H1 (cell line): ENCODE measurements at regions not wholly inside any gene's neighbourhood (a gene's known extent, or its start where the extent isn't known, plus 50 kb on each side); places are given as distances from the start of the nearest gene placed in this dataset.

Experiments
- CTCF ChIA-PET: fragments of 300-600 bp; sonication (Branson Sonifier 250); formaldehyde crosslinking; loops from one replicate; lab custom pipeline; 2021; ENCODE audit not compliant: partially characterized antibody; lab: Charles Lee
- POLR2A ChIA-PET: fragments of 300-600 bp; sonication (Branson Sonifier 250); formaldehyde crosslinking; loops from one replicate; lab custom pipeline; 2021; ENCODE audit warnings: inconsistent platforms; ENCODE audit not compliant: partially characterized antibody; lab: Charles Lee
- DNase-seq, 2 experiments: peaks; one replicate each; pipeline versions ENCODE4 v3.0.0 to v3.0.0-alpha.2; 2010 to 2022; ENCODE audit warnings: low spot score in 2 of 2, low read depth in 1 of 2, mixed read lengths in 1 of 2
- FAIRE-seq: peaks from 2 replicates; lab custom pipeline; 2011; peaks lifted over from hg19 to GRCh38; lab: Jason Lieb, UNC
- H2AFZ ChIP-seq: 2 replicates; pipeline ENCODE4 v1.8.1; 2012; ENCODE audit warnings: low read length, inconsistent platforms
- H2AK5ac ChIP-seq: 2 replicates; pipeline ENCODE4 v1.6.1; 2013; ENCODE audit warnings: low read depth, low read length
- H2BK120ac ChIP-seq: replicated peaks from 2 replicates; pipeline ENCODE3; 2013; ENCODE audit warnings: low read depth, low read length, inconsistent platforms
- H2BK12ac ChIP-seq: 2 replicates; pipeline ENCODE4 v1.6.1; 2013; ENCODE audit warnings: low read depth, low read length
- H2BK15ac ChIP-seq: 2 replicates; pipeline ENCODE4 v1.6.1; 2013; ENCODE audit warnings: low read length
- H2BK20ac ChIP-seq: 2 replicates; pipeline ENCODE4 v1.6.1; 2013; ENCODE audit warnings: low read length
- H2BK5ac ChIP-seq: 2 replicates; pipeline ENCODE4 v1.6.1; 2013; ENCODE audit warnings: low read depth, low read length
- H3K14ac ChIP-seq: 2 replicates; pipeline ENCODE4 v1.6.1; 2013; ENCODE audit warnings: inconsistent platforms; ENCODE audit not compliant: insufficient read length
- H3K18ac ChIP-seq: 2 replicates; pipeline ENCODE4 v1.6.1; 2013; ENCODE audit warnings: low read length; ENCODE audit errors: extremely low read depth
- H3K23ac ChIP-seq: 2 replicates; pipeline ENCODE4 v1.6.1; 2013; ENCODE audit warnings: inconsistent platforms; ENCODE audit not compliant: insufficient read length
- H3K23me2 ChIP-seq: 2 replicates; pipeline ENCODE4 v1.6.1; 2013; ENCODE audit warnings: low read depth, low read length
- H3K27ac ChIP-seq: 2 replicates; pipeline ENCODE4 v1.6.1; 2011; ENCODE audit warnings: low read depth, low read length, inconsistent platforms
- H3K27me3 ChIP-seq, 4 experiments: replicated peaks in 1 of 4; 1 replicate in 1 of 4; 2 replicates in 3 of 4; pipeline versions ENCODE4 v1.6.1 to v1.8.1; 2011 to 2013; ENCODE audit warnings: low read length in 3 of 4, mild to moderate bottlenecking in 3 of 4, inconsistent platforms in 2 of 4, mixed read lengths in 2 of 4, moderate library complexity in 1 of 4; ENCODE audit not compliant: control insufficient read depth in 3 of 4, insufficient read depth in 3 of 4; ENCODE audit errors: extremely low read depth in 1 of 4
- H3K36me3 ChIP-seq, 4 experiments: 2 replicates each; pipeline versions ENCODE4 v1.6.1 to v1.8.1; 2011 to 2013; ENCODE audit warnings: mild to moderate bottlenecking in 4 of 4, low read length in 3 of 4, moderate library complexity in 2 of 4, control low read depth in 1 of 4, inconsistent platforms in 1 of 4; ENCODE audit not compliant: insufficient read depth in 4 of 4, control insufficient read depth in 2 of 4
- H3K4ac ChIP-seq: replicated peaks from 2 replicates; pipeline ENCODE3; 2013; ENCODE audit warnings: low read length, low read depth, mixed read lengths, inconsistent platforms; ENCODE audit not compliant: insufficient read length
- H3K4me1 ChIP-seq, 4 experiments: replicated peaks in 1 of 4; 1 replicate in 1 of 4; 2 replicates in 3 of 4; pipeline versions ENCODE4 v1.6.1 to v1.8.1; 2011 to 2013; ENCODE audit warnings: low read length in 3 of 4, inconsistent platforms in 2 of 4, mixed read lengths in 1 of 4; ENCODE audit not compliant: insufficient read depth in 4 of 4, control insufficient read depth in 3 of 4
- H3K4me2 ChIP-seq, 2 experiments: 2 replicates each; pipeline versions ENCODE4 v1.6.1 to v1.8.1; 2011 to 2013; ENCODE audit warnings: low read depth in 2 of 2, low read length in 2 of 2, control low read depth in 1 of 2, inconsistent platforms in 1 of 2, mild to moderate bottlenecking in 1 of 2; ENCODE audit not compliant: insufficient read depth in 1 of 2
- H3K4me3 ChIP-seq, 4 experiments: fragments of 200-600, 300-600 bp in 1 of 4; sonication (generic), shearing (Covaris generic), sonication (Bioruptor Twin) in 1 of 4; 2 replicates each; pipeline versions ENCODE4 v1.5.1 to v1.8.1; 2011 to 2016; ENCODE audit warnings: low read length in 4 of 4, low read depth in 3 of 4, control low read depth in 2 of 4, inconsistent platforms in 2 of 4, mild to moderate bottlenecking in 2 of 4, mixed read lengths in 1 of 4, moderate library complexity in 1 of 4; ENCODE audit not compliant: insufficient read depth in 2 of 4; ENCODE audit errors: extremely low read depth in 1 of 4
- H3K56ac ChIP-seq: replicated peaks from 2 replicates; pipeline ENCODE3; 2013; ENCODE audit warnings: low read depth, mild to moderate bottlenecking, mixed read lengths, low read length, inconsistent platforms; ENCODE audit not compliant: insufficient read length
- H3K79me1 ChIP-seq: 2 replicates; pipeline ENCODE4 v1.6.1; 2013; ENCODE audit warnings: low read depth, low read length, control low read depth
- H3K79me2 ChIP-seq, 2 experiments: 2 replicates each; pipeline versions ENCODE4 v1.6.1 to v1.8.1; 2012 to 2013; ENCODE audit warnings: low read length in 2 of 2, mild to moderate bottlenecking in 2 of 2, inconsistent platforms in 1 of 2; ENCODE audit not compliant: insufficient read depth in 2 of 2, control insufficient read depth in 1 of 2
- H3K9ac ChIP-seq, 4 experiments: replicated peaks in 1 of 4; 1 replicate in 1 of 4; 2 replicates in 3 of 4; pipeline versions ENCODE4 v1.6.1 to v1.8.1; 2011 to 2013; ENCODE audit warnings: low read depth in 3 of 4, low read length in 3 of 4, control low read depth in 2 of 4, mild to moderate bottlenecking in 2 of 4, moderate library complexity in 2 of 4, inconsistent platforms in 1 of 4; ENCODE audit errors: extremely low read depth in 1 of 4
- H3K9me3 ChIP-seq, 2 experiments: 2 replicates each; pipeline versions ENCODE4 v1.6.1 to v1.8.1; 2012 to 2013; ENCODE audit warnings: mild to moderate bottlenecking in 2 of 2, moderate library complexity in 2 of 2, control low read depth in 1 of 2, inconsistent platforms in 1 of 2, low read depth in 1 of 2, low read length in 1 of 2, mixed read lengths in 1 of 2; ENCODE audit not compliant: insufficient read depth in 2 of 2
- H4K20me1 ChIP-seq, 2 experiments: replicated peaks in 1 of 2; 2 replicates each; pipeline versions ENCODE3 to v1.8.1; 2011 to 2013; ENCODE audit warnings: inconsistent platforms in 2 of 2, low read length in 2 of 2, mild to moderate bottlenecking in 1 of 2; ENCODE audit not compliant: insufficient read depth in 2 of 2, control insufficient read depth in 1 of 2
- H4K5ac ChIP-seq: 2 replicates; pipeline ENCODE4 v1.6.1; 2013; ENCODE audit warnings: low read length, low read depth, mixed read lengths, inconsistent platforms; ENCODE audit not compliant: insufficient read length
- H4K8ac ChIP-seq: 2 replicates; pipeline ENCODE4 v1.8.0; 2013; ENCODE audit warnings: mild to moderate bottlenecking, moderate library complexity, low read length, inconsistent platforms; ENCODE audit not compliant: insufficient read depth; ENCODE audit errors: extremely low read depth
- H4K91ac ChIP-seq: replicated peaks from 2 replicates; pipeline ENCODE3; 2013; ENCODE audit warnings: low read length, mixed read lengths, inconsistent platforms; ENCODE audit not compliant: insufficient read length
- ATF2 ChIP-seq: IDR thresholded peaks from 2 replicates; pipeline ENCODE4 v1.6.1; 2012; ENCODE audit warnings: low read length, inconsistent platforms
- JUN ChIP-seq: IDR thresholded peaks from 2 replicates; pipeline ENCODE4 v1.6.1; 2011; ENCODE audit warnings: low read depth, mild to moderate bottlenecking, improper control_type of control experiment, low read length
- JUND ChIP-seq: IDR thresholded peaks from 2 replicates; pipeline ENCODE4 v1.6.1; 2011; ENCODE audit warnings: mild to moderate bottlenecking, improper control_type of control experiment, low read length
- KDM4A ChIP-seq: IDR thresholded peaks from one replicate; pipeline ENCODE4 v1.7.1; 2012; ENCODE audit warnings: low read depth, mild to moderate bottlenecking, moderate library complexity, low read length, inconsistent platforms; ENCODE audit not compliant: severe bottlenecking
- NANOG ChIP-seq: IDR thresholded peaks from 2 replicates; pipeline ENCODE4 v1.6.1; 2011; ENCODE audit warnings: low read length, low read depth, mild to moderate bottlenecking, inconsistent platforms; ENCODE audit not compliant: insufficient read depth, poor library complexity, severe bottlenecking
- POLR2AphosphoS5 ChIP-seq: IDR thresholded peaks from 2 replicates; pipeline ENCODE4 v1.6.1; 2011; ENCODE audit warnings: low read depth, low read length
- RFX5 ChIP-seq: IDR thresholded peaks from 2 replicates; pipeline ENCODE4 v1.6.1; 2011; ENCODE audit warnings: low read depth, low read length, improper control_type of control experiment, borderline replicate concordance
- SIN3A ChIP-seq, 2 experiments: IDR thresholded peaks in 1 of 2; conservative IDR thresholded peaks in 1 of 2; 2 replicates each; pipeline ENCODE4 v1.6.1; 2011 to 2012; ENCODE audit warnings: low read length in 2 of 2, improper control_type of control experiment in 1 of 2, low read depth in 1 of 2, mild to moderate bottlenecking in 1 of 2
- SIX5 ChIP-seq: IDR thresholded peaks from 2 replicates; pipeline ENCODE4 v1.6.1; 2011; ENCODE audit warnings: mild to moderate bottlenecking, low read depth, low read length
- ZNF274 ChIP-seq: IDR thresholded peaks from 2 replicates; pipeline ENCODE4 v1.7.0; 2012; ENCODE audit warnings: low read length, borderline replicate concordance; ENCODE audit errors: extremely low read depth
- WGBS, 2 experiments: shearing (Covaris generic) in 1 of 2; methylation state at CpG; one replicate each; pipeline versions ENCODE4 v1.1.6 to v1.1.7; 2013 to 2015; ENCODE audit warnings: low lambda C conversion rate in 2 of 2, mixed read lengths in 2 of 2, inconsistent platforms in 1 of 2, low coverage in 1 of 2, missing lambda C conversion rate in 1 of 2; ENCODE audit not compliant: insufficient replicate concordance in 2 of 2, insufficient coverage in 1 of 2, insufficient read length in 1 of 2; ENCODE audit errors: extremely low coverage in 1 of 2, missing lambda C conversion rate in 1 of 2; 5-methylcytosine and 5-hydroxymethylcytosine counted together

GRCh38 chr6:40125680-40126394 is 191.6 kb upstream of the MOCS1 start:
- Histone ChIP-seq H3K23ac (no peak overlapping the region), H2BK120ac (no peak overlapping the region), H3K27me3 (no peaks in the 10 kb centered on the region), H3K9ac (no peak overlapping the region), H2BK20ac (no peak overlapping the region), H3K4ac (no peak overlapping the region), H4K91ac (no peak overlapping the region), H2AK5ac (no peak overlapping the region; the same call in 1 of the 2 replicates), H3K14ac (no peak overlapping the region), H4K20me1 (no peaks in the 10 kb centered on the region), H2BK5ac (no peak overlapping the region)
- FAIRE-seq (no peak), DNase-seq (no peak)
- no peak for TF ChIP-seq JUND
- no peak for TF ChIP-seq NANOG
- TF ChIP-seq RFX5, result no peak
- no peak for TF ChIP-seq SIN3A (conservative IDR thresholded peaks at IDR 0.05 in 1 of 2, IDR thresholded peaks at IDR 0.05 in 1 of 2; ENCODE audit: low read depth in 1 of 2, low read length in 2 of 2)
- TF ChIP-seq ATF2, result no peak
- TF ChIP-seq ZNF274, result no peak
- no peak for TF ChIP-seq JUN
- TF ChIP-seq KDM4A, result no peak
- no peak for TF ChIP-seq POLR2AphosphoS5
- TF ChIP-seq SIX5, result no peak
- TF ChIP-seq, all 59 proteins: peak for 0
- H2AFZ ChIP-seq, result no peak overlapping the region
- H4K5ac ChIP-seq, result no peak overlapping the region
- no peak overlapping the region for H2BK12ac ChIP-seq
- no peak overlapping the region for H3K27ac ChIP-seq
- POLR2A ChIA-PET, result no interaction called here
- H2BK15ac ChIP-seq, result no peak overlapping the region
- no peaks in the 10 kb centered on the region for H3K36me3 ChIP-seq
- no peak overlapping the region for H4K8ac ChIP-seq
- H3K56ac ChIP-seq, result no peak overlapping the region
- H3K18ac ChIP-seq, result no peak overlapping the region
- no peaks in the 10 kb centered on the region for H3K23me2 ChIP-seq
- no peaks in the 10 kb centered on the region for H3K79me1 ChIP-seq
- H3K9me3 ChIP-seq, result 0 out of 4 replicates have a peak, but pooled peaks cover 0 to 4% of the 10 kb centered on the region in 2 experiments
- no peaks in the 10 kb centered on the region for H3K4me1 ChIP-seq
- H3K4me3 ChIP-seq, result no peak overlapping the region
- H3K4me2 ChIP-seq, result no peak overlapping the region
- 84% methylated on average over 3 of the region's 3 CpGs; no CpG with 5 or more reads in 1 of the 2 experiments for WGBS, 2 experiments
- CTCF ChIA-PET, result interaction anchor here (0.6 to 1.2 kb wide), 2 partner anchors 99 to 232 kb away, joined by 3 read pairs; no protein-coding TSS in a partner anchor
- no peaks in the 10 kb centered on the region for H3K79me2 ChIP-seq
